GM12878 (cell line): ENCODE measurements at regions not wholly inside any gene's neighbourhood (a gene's known extent, or its start where the extent isn't known, plus 50 kb on each side); places are given as distances from the start of the nearest gene placed in this dataset.

Source experiments
- ATAC-seq: fragments of 200-7000 bp; cut with Tn5 transposase; 3 replicates; pipeline ENCODE4 v1.9.1; 2020; ENCODE audit warnings: mild to moderate bottlenecking, moderate library complexity
- BruUV-seq: library from RNA; stranded (reverse); fragments of 400-500 nt; replicated peaks from 2 replicates; lab custom pipeline; 2021; lab: Mats Ljungman, UMichigan
- CTCF ChIA-PET: fragments of 300-600 bp; sonication (Branson Sonifier 250); formaldehyde crosslinking; extraction: SDS; loops from one replicate; lab custom pipeline; 2021; ENCODE audit warnings: inconsistent platforms; lab: Yijun Ruan, JAX
- POLR2A ChIA-PET: fragments of 350-600 bp; formaldehyde crosslinking; extraction: SDS; loops from one replicate; lab custom pipeline; 2021; ENCODE audit warnings: inconsistent platforms; lab: Charles Lee
- RAD21 ChIA-PET: fragments of 300-600 bp; sonication (Branson Sonifier 250); formaldehyde crosslinking; loops from one replicate; lab custom pipeline; 2023; ENCODE audit warnings: antibody characterized with exemption; ENCODE audit not compliant: unreplicated experiment; lab: Charles Lee
- SMC1A ChIA-PET: fragments of 300-600 bp; sonication (Branson Sonifier 250); formaldehyde crosslinking; loops from one replicate; lab custom pipeline; 2023; ENCODE audit not compliant: unreplicated experiment, uncharacterized antibody; lab: Charles Lee
- DNase-seq: peaks from one replicate; pipeline ENCODE4 v3.0.0-alpha.2; 2011; ENCODE audit warnings: low read depth, low spot score
- FAIRE-seq: peaks from 3 replicates; lab custom pipeline; 2011; peaks lifted over from hg19 to GRCh38; lab: Jason Lieb, UNC
- H2AFZ ChIP-seq: 2 replicates; pipeline ENCODE4 v1.6.0; 2011; ENCODE audit warnings: low read depth, low read length, control low read depth; ENCODE audit not compliant: control insufficient read depth
- H3K27ac ChIP-seq: 2 replicates; pipeline ENCODE4 v1.5.1; 2011; ENCODE audit warnings: control low read depth; ENCODE audit not compliant: control insufficient read depth, insufficient read depth
- H3K27me3 ChIP-seq, 2 experiments: replicated peaks in 1 of 2; 2 replicates each; pipeline versions ENCODE4 v1.6.0 to v1.6.1; 2011; ENCODE audit warnings: low read length in 1 of 2; ENCODE audit not compliant: control insufficient read depth in 2 of 2, insufficient read depth in 2 of 2
- H3K36me3 ChIP-seq, 2 experiments: 2 replicates each; pipeline ENCODE4 v1.5.1; 2011; ENCODE audit warnings: low read length in 1 of 2; ENCODE audit not compliant: control insufficient read depth in 2 of 2, insufficient read depth in 2 of 2
- H3K4me1 ChIP-seq: 2 replicates; pipeline ENCODE4 v1.6.1; 2011; ENCODE audit warnings: mild to moderate bottlenecking, low read length, moderate library complexity, mixed read lengths; ENCODE audit not compliant: control insufficient read depth, insufficient read depth
- H3K4me2 ChIP-seq: 2 replicates; pipeline ENCODE4 v1.6.0; 2011; ENCODE audit warnings: control low read depth; ENCODE audit not compliant: control insufficient read depth, insufficient read depth
- H3K4me3 ChIP-seq: fragments of 200-600 bp; sonication (generic); 2 replicates; pipeline ENCODE4 v1.5.1; 2016
- H3K79me2 ChIP-seq: 2 replicates; pipeline ENCODE4 v1.6.0; 2011; ENCODE audit warnings: low read length; ENCODE audit not compliant: control insufficient read depth, insufficient read depth
- H3K9ac ChIP-seq: 2 replicates; pipeline ENCODE4 v1.8.0; 2011; ENCODE audit warnings: low read length, control low read depth, mixed read lengths; ENCODE audit not compliant: control insufficient read depth, insufficient read depth
- H3K9me3 ChIP-seq: replicated peaks from 3 replicates; pipeline ENCODE4 v1.5.1; 2011; ENCODE audit warnings: mild to moderate bottlenecking, low read length; ENCODE audit not compliant: control insufficient read depth, insufficient read depth
- H4K20me1 ChIP-seq: 2 replicates; pipeline ENCODE4 v1.6.0; 2011; ENCODE audit not compliant: control insufficient read depth, insufficient read depth
- CBFB ChIP-seq: IDR thresholded peaks from 2 replicates; pipeline ENCODE4 v1.6.1; 2016; ENCODE audit warnings: antibody characterized with exemption, low read depth
- JUND ChIP-seq: IDR thresholded peaks from 2 replicates; pipeline ENCODE4 v1.6.1; 2012; ENCODE audit warnings: low read depth, mild to moderate bottlenecking, low read length, improper control_type of control experiment, moderate library complexity
- RFX5 ChIP-seq: IDR thresholded peaks from 2 replicates; pipeline ENCODE4 v1.6.1; 2011; ENCODE audit warnings: low read depth, low read length, improper control_type of control experiment
- SIN3A ChIP-seq: IDR thresholded peaks from 2 replicates; pipeline ENCODE4 v1.6.1; 2012; ENCODE audit warnings: low read depth, low read length, improper control_type of control experiment
- SMC3 ChIP-seq: IDR thresholded peaks from 2 replicates; pipeline ENCODE4 v1.6.1; 2011; ENCODE audit warnings: low read length, improper control_type of control experiment, borderline replicate concordance
- SREBF2 ChIP-seq: IDR thresholded peaks from 2 replicates; pipeline ENCODE4 v1.6.1; 2012; ENCODE audit warnings: mild to moderate bottlenecking, low read length
- TAF1 ChIP-seq: IDR thresholded peaks from 2 replicates; pipeline ENCODE4 v1.6.1; 2011; ENCODE audit warnings: mild to moderate bottlenecking, low read depth, low read length, borderline replicate concordance
- YY1 ChIP-seq: IDR thresholded peaks from 2 replicates; pipeline ENCODE4 v1.6.1; 2011; ENCODE audit warnings: low read depth, mild to moderate bottlenecking, low read length
- ZBTB33 ChIP-seq: fragments of 450-650 bp; IDR thresholded peaks from 2 replicates; pipeline ENCODE4 v1.6.1; 2017; ENCODE audit warnings: mild to moderate bottlenecking
- ZBTB4 ChIP-seq: fragments of 450-650 bp; formaldehyde crosslinking; IDR thresholded peaks from 2 replicates; pipeline ENCODE4 v1.4.0; 2022; ENCODE audit warnings: mild to moderate bottlenecking, moderate library complexity
- ZNF207 ChIP-seq: fragments of 450-650 bp; IDR thresholded peaks from 2 replicates; pipeline ENCODE4 v1.6.1; 2014; ENCODE audit warnings: antibody characterized with exemption, mild to moderate bottlenecking, borderline replicate concordance
- ZNF622 ChIP-seq: fragments of 450-650 bp; IDR thresholded peaks from 2 replicates; pipeline ENCODE4 v1.6.1; 2017; ENCODE audit warnings: mild to moderate bottlenecking, inconsistent platforms
- WGBS: methylation state at CpG from one replicate; pipeline ENCODE4 v1.1.6; 2016; ENCODE audit warnings: low lambda C conversion rate; ENCODE audit not compliant: insufficient replicate concordance, insufficient coverage; ENCODE audit errors: missing lambda C conversion rate; 5-methylcytosine and 5-hydroxymethylcytosine counted together
- in situ Hi-C: fragments of 300-500 bp; cut with MboI; formaldehyde crosslinking; loops from 9 replicates; pipeline ENCODE4 v1.14.3; 2018; ENCODE audit warnings: mixed read lengths
- intact Hi-C: fragments of 100-400 bp; cut with micrococcal nuclease; formaldehyde crosslinking; loops from one replicate; pipeline ENCODE4 v1.14.2; 2022; ENCODE audit not compliant: unreplicated experiment

- Histone ChIP-seq H3K27ac (no peak overlapping the region), H3K4me2 (no peak overlapping the region), H3K36me3 (no peaks in the 10 kb centered on the region), H3K4me1 (no peaks in the 10 kb centered on the region), H3K9ac (no peak overlapping the region), H3K27me3 (no peaks in the 10 kb centered on the region), H4K20me1 (no peaks in the 10 kb centered on the region), H3K4me3 (no peak overlapping the region), H3K9me3 (peaks cover 7% of the 10 kb centered on the region), H3K79me2 (no peaks in the 10 kb centered on the region), H2AFZ (no peak overlapping the region)
- in situ Hi-C loops (loop anchor here (5.0 kb wide), 1 partner anchor 370 kb away; no protein-coding TSS in a partner anchor), intact Hi-C loops (loop anchor here (5.0 to 10.0 kb wide), 2 partner anchors 70 to 218 kb away; no protein-coding TSS in a partner anchor)
- no peak for DNase-seq
- BruUV-seq, result no TSS peak
- TF ChIP-seq TAF1, result no peak
- TF ChIP-seq SMC3, result 0 out of 2 replicates have a peak, but pooled peaks have one; percentile 3
- ChIA-PET SMC1A (interaction anchor here (0.5 to 3.5 kb wide), 18 partner anchors 12 to 411 kb away, joined by 3 to 34 read pairs (median 4); no protein-coding TSS in a partner anchor), CTCF (interaction anchor here (0.8 to 4.0 kb wide), 15 partner anchors 18 to 1075 kb away, joined by 3 to 22 read pairs (median 5); no protein-coding TSS in a partner anchor), POLR2A (interaction anchor here (0.9 kb wide), 1 partner anchor 39 kb away, joined by 6 read pairs; no protein-coding TSS in a partner anchor), RAD21 (interaction anchor here (0.6 to 2.1 kb wide), 11 partner anchors 26 to 392 kb away, joined by 3 to 16 read pairs (median 4); no protein-coding TSS in a partner anchor)
- 94% methylated on average over 2 of the region's 2 CpGs for WGBS
- no peak for ATAC-seq
- FAIRE-seq, result no peak
These were observed 97.9 kb upstream of the EEA1 start for GRCh38 chr12:93027041-93027440.

- SMC1A ChIA-PET, result interaction anchor here (0.7 to 1.1 kb wide), 4 partner anchors 14 to 352 kb away, joined by 3 to 4 read pairs (median 3); no protein-coding TSS in a partner anchor
- H3K4me3 ChIP-seq, result no peak overlapping the region
- in situ Hi-C loops (loop anchor here (5.0 kb wide), 1 partner anchor 368 kb away; no protein-coding TSS in a partner anchor), intact Hi-C loops (loop anchor here (5.0 to 10.0 kb wide), 2 partner anchors 68 to 216 kb away; no protein-coding TSS in a partner anchor)
- H4K20me1 ChIP-seq, result no peaks in the 10 kb centered on the region
- no peaks in the 10 kb centered on the region for H3K27me3 ChIP-seq
- POLR2A ChIA-PET, result interaction anchor here (0.5 to 0.6 kb wide), 3 partner anchors 42 to 354 kb away, joined by 3 to 5 read pairs (median 3); no protein-coding TSS in a partner anchor
- H2AFZ ChIP-seq, result no peak overlapping the region
- peaks cover 7% of the 10 kb centered on the region for H3K9me3 ChIP-seq
- ATAC-seq (no peak), FAIRE-seq (no peak), DNase-seq (no peak)
- no peaks in the 10 kb centered on the region for H3K79me2 ChIP-seq
- 76% methylated on average over 4 of the region's 4 CpGs for WGBS
- 0 out of 2 replicates have a peak, but pooled peaks cover 3% of the 10 kb centered on the region for H3K4me1 ChIP-seq
- no peak overlapping the region for H3K4me2 ChIP-seq
- no TSS peak for BruUV-seq
- CTCF ChIA-PET, result interaction anchor here (0.9 to 2.0 kb wide), 3 partner anchors 47 to 390 kb away, joined by 3 to 6 read pairs (median 3); no protein-coding TSS in a partner anchor
- RAD21 ChIA-PET, result no interaction called here
- no peaks in the 10 kb centered on the region for H3K36me3 ChIP-seq
- H3K9ac ChIP-seq, result no peak overlapping the region
- H3K27ac ChIP-seq, result no peak overlapping the region
- TF ChIP-seq ZBTB4 (no peak), ZNF622 (no peak), ZBTB33 (no peak), CBFB (no peak), ZNF207 (no peak), YY1 (no peak), JUND (no peak), SIN3A (no peak), RFX5 (no peak), SREBF2 (no peak)
These were observed 100.0 kb upstream of the EEA1 start for GRCh38 chr12:93029091-93029490.
